ENCODE measurements at regions not wholly inside any gene's neighbourhood (a gene's known extent, or its start where the extent isn't known, plus 50 kb on each side); places are given as distances from the start of the nearest gene placed in this dataset.

- Histone ChIP-seq H3K4me3 (no peak overlapping the region), H3K4me1 (no peaks in the 10 kb centered on the region), H3K36me3 (no peaks in the 10 kb centered on the region), H3K27me3 (peaks cover 0 to 81% (median 56%) of the 10 kb centered on the region in 7 donors), H3K9me3 (no peaks in the 10 kb centered on the region), H3K27ac (no peak overlapping the region)
- DNase-seq (no peak), ATAC-seq (no peak)
- no peak for TF ChIP-seq CTCF (IDR thresholded peaks at IDR 0.05)
- intact Hi-C loops (cut with DNase I) = no loop called here
- 78 to 80% methylated on average over 8 of the region's 8 CpGs for WGBS, 2 donors
Measured at GRCh38 chr5:87770016-87770570, 357.4 kb upstream of the CCNH start.

- Histone ChIP-seq H3K9me3 (no peaks in the 10 kb centered on the region), H3K27ac (no peak overlapping the region), H3K4me3 (no peak overlapping the region), H3K27me3 (peaks cover 0 to 90% (median 56%) of the 10 kb centered on the region in 7 donors), H3K36me3 (no peaks in the 10 kb centered on the region), H3K4me1 (no peaks in the 10 kb centered on the region)
- ATAC-seq = no peak
- no peak for TF ChIP-seq CTCF (IDR thresholded peaks at IDR 0.05)
- WGBS, 2 donors = 82 to 92% methylated on average over 2 of the region's 2 CpGs
- no peak for DNase-seq
- intact Hi-C loops (cut with DNase I) = no loop called here
Measured at GRCh38 chr5:87769157-87769556, 356.4 kb upstream of the CCNH start.

GRCh38 chr5:87768190-87768589, 355.5 kb upstream of the CCNH start:
- no peaks in the 10 kb centered on the region for H3K36me3 ChIP-seq
- no peak overlapping the region for H3K4me3 ChIP-seq
- DNase-seq = no peak
- no peaks in the 10 kb centered on the region for H3K4me1 ChIP-seq
- no peak for ATAC-seq
- TF ChIP-seq CTCF (IDR thresholded peaks at IDR 0.05) = no peak
- no peak overlapping the region for H3K27ac ChIP-seq
- 91% methylated on average over 2 of the region's 2 CpGs for WGBS, 2 donors
- peaks cover 0 to 91% (median 49%) of the 10 kb centered on the region in 7 donors for H3K27me3 ChIP-seq
- no peaks in the 10 kb centered on the region for H3K9me3 ChIP-seq
- intact Hi-C loops (cut with DNase I) = no loop called here

DNA sequence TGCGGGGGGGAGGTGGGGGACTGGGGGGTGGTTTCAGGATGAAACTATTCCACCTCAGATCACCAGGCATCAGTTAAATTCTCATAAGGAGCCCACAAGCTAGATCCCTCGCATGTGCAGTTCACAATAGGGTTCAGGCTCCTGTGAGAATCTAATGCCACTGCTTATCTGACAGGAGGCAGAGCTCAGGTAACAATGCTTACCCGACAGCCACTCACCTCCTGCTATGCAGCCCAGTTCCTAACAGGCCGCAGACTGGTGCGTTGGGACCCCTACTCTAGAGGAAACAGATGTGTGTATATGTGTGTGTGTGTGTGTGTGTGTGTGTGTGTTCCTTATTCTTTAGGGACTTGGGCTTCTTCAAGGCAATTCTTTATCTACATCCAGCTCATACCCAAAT, 352.3 kb upstream of the CCNH start:
- Histone ChIP-seq H3K36me3 (no peaks in the 10 kb centered on the region), H3K4me3 (no peak overlapping the region), H3K27me3 (peaks cover 0 to 79% (median 22%) of the 10 kb centered on the region in 7 donors), H3K27ac (no peak overlapping the region), H3K9me3 (no peaks in the 10 kb centered on the region), H3K4me1 (no peaks in the 10 kb centered on the region)
- TF ChIP-seq CTCF (IDR thresholded peaks at IDR 0.05) = no peak
- DNase-seq (no peak), ATAC-seq (no peak)
- WGBS, 2 donors = 44 to 56% methylated on average over 5 of the region's 5 CpGs
- intact Hi-C loops (cut with DNase I) = no loop called here

All from heart right ventricle (tissue), 16 donors.